GM12878 (cell line): ENCODE measurements at regions not wholly inside any gene's neighbourhood (a gene's known extent, or its start where the extent isn't known, plus 50 kb on each side); places are given as distances from the start of the nearest gene placed in this dataset.

Source experiments
- BHLHE40 ChIP-seq, 2 experiments: fragments of 450-650 bp in 1 of 2; IDR thresholded peaks; 2 replicates each; pipeline ENCODE4 v1.6.1; 2011 to 2017; ENCODE audit warnings: low read depth in 2 of 2, borderline replicate concordance in 1 of 2, improper control_type of control experiment in 1 of 2, low read length in 1 of 2, mild to moderate bottlenecking in 1 of 2
- CBX5 ChIP-seq: sonication (generic); IDR thresholded peaks from 2 replicates; pipeline ENCODE4 v1.6.1; 2016; ENCODE audit warnings: low read depth, moderate library complexity, mild to moderate bottlenecking, inconsistent platforms
- CHD4 ChIP-seq: fragments of 200-600 bp; sonication (generic); IDR thresholded peaks from 2 replicates; pipeline ENCODE4 v1.6.1; 2016; ENCODE audit warnings: mild to moderate bottlenecking

DNA sequence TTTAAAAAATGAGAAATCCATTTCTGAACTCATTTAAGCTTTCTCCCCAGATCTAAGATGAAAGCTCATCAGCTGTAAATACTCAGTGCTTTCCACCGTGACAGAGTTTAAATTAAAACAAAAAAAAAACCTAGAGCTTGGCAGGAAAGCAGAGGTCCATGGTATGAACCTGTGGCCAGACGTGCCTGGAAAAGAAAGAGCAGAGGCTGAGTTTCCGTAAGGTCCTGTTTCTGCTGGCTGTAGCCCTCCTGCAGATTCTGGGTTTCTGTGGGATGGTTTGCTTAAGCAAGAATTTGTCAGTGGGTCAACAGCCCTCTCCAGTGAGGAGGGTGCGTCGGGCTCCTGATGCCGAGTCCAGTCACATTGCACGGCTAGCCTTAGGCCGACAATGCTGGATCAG is 383.2 kb downstream of the SAMD5 start:
- TF ChIP-seq CHD4 (no peak), BHLHE40 (IDR thresholded peaks at IDR 0.05; ENCODE audit: borderline replicate concordance in 1 of 2, low read depth in 2 of 2, low read length in 1 of 2) (no peak), CBX5 (no peak)
